ENCODE measurements at regions not wholly inside any gene's neighbourhood (a gene's known extent, or its start where the extent isn't known, plus 50 kb on each side); places are given as distances from the start of the nearest gene placed in this dataset.
"Not testable (repeated sequence)": the region's sequence is repeated elsewhere in the genome, so short reads cannot be mapped to it uniquely, and the experiment has no call there.

DNA sequence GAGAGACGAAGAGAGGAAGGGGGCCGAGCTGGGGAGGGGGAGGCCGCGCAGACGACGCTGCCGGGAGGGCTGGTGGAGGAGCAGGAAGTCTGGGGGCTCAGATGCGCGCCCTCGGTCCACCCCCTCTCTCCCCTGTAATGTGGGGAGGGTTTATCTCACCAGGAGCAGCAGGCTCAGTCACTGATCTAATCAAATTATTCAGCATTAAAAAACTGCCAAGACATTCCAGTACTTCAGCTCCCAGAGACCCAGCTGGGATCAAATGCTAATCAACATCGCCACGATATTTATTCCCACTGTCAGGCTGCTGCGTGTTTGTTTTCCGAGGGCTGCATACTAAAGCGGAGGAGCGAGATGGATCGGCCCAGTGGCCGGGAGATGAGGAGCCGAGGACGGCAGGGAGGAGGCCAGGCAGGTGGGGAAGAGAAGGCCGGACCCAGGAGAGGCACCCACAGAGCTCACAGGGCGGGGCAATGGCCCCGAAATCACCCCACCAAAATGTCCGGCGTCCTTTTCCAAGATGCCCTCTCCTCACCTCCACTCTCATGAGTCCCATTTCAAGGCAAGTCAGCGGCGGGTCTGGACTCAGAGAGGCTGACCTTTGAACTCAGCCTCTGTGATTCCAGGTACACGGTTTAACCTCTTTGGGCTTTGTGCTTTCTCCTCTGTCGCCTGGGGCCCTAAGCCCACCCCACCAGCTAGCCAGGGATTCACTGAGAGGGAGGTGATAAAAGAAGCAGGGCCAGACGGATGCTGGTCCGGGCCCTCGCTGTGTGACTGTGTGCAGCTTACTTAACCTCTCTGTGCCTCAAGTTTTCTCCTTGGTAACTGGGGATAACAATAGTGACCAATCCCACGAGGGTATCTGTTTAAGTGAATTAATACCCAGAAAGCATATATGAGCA lies 502.1 kb downstream of the MN1 start:
- no peak for DNase-seq

DNA sequence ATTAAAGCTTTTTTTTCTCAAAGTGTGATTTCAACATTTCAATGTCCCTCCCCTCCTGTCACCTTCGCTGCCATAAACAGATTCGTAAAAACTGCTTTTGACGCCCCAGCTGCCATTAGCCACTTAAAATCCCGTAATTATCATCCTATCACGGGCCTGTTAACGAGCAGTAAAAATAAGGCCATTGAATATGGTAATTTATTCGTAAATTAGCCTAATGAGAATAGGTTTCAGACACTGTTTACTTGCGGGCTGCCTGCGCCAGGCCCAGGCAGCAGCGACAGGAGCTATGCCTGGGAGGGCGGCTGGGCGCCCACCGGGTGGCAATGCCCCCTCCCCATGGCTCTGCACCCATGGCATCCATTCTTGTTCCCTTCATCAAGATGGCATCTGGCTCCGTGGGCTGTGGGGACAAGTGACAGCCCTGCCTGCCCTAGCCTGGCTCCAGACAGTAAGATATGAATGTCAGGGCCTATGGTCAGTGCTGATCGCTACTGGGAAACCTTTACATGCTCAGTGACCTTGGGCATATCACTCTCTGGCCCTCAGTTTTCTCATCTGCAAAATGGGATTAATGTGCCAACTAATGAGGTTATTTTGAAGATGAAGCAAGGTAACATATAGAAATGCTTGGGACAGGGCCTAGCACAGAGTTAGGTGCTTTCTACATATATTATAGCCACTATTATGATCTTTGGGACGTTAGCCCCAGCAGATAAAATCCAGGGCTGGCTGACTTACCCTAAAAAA lies 500.8 kb downstream of the MN1 start:
- DNase-seq = no peak

DNA sequence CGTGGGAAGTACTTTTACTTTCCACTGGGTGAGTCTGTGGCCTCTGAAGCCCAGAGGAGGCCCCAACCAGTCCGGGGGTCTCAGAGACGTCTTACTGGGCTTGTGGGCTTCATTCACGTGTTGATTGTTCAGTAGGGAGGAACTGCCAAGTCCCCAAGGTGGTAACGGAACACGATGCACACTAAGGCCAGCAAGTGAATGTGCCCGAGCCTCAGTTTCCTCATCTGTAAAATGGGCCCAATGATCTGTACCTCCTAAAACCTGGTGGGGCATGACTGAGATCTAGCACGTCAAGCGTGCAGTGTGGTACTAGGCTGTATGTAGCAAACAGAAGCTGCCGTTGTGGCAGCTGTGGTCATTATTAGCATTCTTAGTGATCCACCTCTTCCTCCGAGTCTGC lies 499.1 kb downstream of the MN1 start:
- no peak for DNase-seq

DNA sequence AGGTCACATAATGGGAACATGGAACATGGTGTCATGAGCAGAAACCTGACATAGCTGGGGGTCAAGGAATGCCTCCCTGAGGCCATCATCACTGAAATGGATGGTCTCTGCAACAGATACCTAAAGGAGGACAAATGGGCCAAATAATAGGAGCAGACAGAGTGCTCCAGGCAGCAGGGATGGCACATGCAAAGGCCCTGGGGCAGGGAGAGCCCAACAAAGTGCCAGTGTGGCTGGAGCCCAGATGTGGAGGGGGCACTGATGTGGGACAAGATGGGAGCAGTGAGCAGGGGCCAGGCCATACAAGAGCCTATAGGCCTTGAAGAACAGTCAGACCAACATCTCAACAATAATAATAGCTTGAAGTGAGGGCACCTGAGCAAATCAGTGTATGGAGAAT lies 497.8 kb downstream of the MN1 start:
- DNase-seq = no peak

DNA sequence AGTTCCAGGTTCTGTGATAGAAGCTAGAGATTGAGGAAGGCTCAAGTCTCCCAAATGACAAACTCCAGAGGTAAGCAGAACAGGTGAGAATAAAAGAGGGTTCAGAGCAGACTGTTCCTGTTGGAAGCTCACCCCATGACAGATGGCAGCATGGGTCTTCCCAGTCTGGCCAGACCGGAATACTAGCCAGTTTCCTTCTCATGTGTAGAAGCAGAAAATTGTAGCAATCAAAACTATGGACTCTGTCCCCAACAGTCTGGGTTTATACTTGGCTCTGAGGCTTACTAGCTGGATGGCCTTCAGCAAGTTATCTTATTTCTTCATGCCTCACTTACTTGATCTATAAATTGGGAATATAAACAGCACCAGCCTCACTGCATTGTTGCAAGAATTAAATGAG lies 494.8 kb downstream of the MN1 start:
- no peak for DNase-seq

DNA sequence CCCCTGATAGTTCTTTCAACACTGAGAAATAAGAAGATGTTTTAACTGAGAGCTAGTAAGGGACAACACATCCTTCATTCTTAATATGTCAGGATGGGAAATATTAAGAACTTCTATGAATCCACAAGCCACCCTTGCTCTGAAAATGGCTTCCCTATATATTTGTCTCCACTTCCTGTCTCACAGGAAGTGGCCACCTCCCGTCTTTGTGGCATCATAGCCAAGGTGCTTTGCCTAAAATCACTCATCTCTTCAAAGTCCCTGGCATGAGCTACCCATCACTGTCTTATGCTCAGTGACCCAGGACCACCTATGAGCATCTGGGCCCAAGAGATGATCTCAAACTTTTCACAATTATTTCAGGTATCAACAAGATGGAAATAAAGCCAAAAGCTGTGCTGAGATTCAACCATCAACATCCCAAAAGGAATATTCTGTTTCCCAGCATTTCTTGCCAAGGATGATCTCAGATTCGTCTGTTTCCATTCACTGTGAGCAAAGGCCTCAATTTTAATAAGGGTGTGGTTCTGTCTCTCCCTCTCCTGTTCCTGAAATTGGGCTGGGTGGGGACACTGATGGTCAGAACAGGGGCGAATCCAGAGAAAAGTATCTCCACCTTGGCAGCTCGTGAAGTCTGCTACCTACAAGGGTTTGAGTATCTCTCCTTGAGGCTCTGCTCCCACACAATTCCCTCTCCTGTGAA lies 493.9 kb downstream of the MN1 start:
- no peak for DNase-seq

DNA sequence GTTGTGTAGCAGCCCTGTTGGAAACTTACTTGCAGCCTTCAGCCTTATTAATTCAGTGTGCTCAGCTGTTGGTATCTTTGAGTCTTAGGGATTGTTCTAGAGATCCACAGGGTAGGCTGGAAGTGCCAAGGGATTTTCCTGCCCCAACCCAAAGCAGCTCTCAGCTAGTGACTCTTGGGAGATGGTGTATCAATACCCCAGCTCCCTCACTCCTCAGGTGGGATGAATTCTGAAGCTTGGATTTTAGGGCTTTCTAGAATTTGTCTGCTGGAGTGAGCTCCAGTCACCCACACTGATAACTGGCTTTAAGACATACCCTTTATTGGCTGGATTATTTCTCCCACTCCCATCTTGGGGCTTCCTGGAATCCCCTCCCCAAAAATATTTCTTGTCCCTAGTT lies 493.0 kb downstream of the MN1 start:
- no peak for DNase-seq

DNA sequence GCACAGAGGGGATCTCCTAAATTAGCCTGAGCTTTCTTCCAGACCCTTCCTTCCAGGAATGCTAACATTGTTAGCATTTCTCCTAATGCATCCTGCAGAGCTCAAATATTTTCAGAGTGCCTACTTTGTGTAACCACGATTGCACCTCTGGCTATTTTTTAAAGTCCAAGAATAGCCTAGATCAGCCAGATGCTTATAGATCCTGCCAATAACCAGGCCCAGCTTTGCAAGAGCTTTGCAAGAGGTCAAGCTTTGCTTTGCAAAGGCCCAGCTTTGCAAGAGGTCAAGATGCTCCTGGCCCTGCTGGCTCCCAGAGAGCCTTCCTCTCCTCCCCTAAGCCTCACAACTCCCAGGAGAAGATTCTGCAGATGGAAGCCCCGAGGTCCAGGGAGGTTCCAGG lies 491.9 kb downstream of the MN1 start:
- no peak for DNase-seq

DNA sequence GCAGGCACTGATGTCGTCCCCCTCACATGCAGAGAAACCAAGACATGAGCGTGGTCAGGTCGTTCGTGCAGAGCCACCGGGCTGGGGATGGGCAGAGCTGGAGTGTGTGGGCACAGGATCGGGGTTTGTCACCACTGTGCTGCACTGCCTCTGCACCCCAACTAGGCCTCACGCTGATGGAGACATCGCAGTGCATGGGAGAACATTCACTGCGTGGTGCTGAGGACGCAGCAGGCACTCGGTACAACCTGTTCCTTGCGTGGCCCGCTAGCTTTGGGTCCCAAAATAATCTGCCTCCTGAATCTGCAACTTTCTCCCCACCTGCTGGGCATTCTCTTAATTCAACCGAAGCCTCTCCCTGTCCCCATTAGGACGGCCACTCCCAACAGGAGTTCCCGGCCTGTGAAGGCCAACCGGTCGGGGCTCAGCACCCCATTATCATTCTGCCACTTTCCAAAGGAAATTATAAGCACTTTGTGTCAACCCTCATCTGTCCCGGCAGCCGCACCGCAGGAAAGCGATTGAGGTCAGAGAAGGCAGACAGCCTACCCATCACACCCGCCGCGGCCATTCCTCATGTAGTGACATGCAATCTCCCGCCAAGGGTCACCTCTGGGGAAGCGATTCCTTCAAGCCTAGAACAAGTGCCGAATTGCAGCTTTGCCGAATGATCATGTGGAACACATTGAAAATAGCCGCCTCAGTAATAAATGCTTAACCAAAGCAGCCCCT lies 490.4 kb downstream of the MN1 start:
- no peak for DNase-seq

DNA sequence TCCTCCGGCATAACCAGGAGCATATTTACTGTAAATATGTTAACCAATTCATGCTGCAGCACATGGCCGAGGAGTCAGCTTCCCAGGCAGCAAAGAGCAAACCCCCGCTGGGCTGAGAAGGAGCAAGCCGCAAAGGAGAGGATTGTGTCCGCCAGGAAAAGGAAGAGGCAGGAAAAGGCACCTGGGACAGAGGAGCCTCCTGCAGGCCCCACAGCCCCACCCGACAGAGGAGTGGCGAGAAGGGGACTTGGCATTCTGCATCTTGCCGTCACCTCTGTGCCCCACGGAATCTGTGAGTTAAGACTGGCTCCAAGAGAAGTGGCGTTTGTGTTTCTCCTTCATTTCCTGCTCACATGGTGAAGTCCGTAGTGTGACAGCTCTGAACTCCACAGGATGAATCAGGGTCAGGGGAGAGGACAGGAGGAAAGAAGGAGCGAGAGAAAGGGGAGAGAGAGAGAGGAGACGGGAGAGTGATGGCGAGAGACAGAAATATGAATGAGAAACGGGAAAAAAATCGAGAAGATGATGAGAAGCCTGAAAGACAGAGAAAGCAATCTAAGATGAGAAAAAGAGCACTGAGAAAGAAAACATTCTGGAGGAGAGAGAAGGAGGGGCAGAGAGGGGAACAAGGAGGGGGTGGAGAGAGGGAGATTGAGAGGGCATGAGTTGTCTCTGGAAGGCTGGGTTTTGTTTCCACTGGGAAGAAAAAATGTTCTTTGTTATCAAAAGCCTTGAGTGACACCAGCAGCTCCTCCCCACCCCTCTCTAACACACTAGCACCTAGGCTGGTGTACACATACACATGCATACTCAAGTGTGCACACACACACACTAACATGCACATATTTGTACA lies 489.6 kb downstream of the MN1 start:
- DNase-seq = no peak

DNA sequence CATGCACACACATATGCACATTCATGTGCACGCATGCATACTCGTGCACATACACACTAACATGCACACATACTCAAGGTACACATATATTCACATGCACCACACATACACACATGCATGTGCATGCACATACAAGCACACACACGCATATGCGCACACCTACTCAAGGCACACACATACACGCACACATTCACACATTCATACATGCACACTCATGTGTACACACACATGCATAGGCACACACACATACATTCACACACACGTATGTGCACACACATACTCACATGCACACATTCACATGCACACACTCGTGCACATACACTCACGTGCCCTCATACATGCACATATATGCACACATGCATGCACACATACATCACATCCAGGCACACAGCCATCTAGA lies 489.0 kb downstream of the MN1 start:
- DNase-seq = no peak

DNA sequence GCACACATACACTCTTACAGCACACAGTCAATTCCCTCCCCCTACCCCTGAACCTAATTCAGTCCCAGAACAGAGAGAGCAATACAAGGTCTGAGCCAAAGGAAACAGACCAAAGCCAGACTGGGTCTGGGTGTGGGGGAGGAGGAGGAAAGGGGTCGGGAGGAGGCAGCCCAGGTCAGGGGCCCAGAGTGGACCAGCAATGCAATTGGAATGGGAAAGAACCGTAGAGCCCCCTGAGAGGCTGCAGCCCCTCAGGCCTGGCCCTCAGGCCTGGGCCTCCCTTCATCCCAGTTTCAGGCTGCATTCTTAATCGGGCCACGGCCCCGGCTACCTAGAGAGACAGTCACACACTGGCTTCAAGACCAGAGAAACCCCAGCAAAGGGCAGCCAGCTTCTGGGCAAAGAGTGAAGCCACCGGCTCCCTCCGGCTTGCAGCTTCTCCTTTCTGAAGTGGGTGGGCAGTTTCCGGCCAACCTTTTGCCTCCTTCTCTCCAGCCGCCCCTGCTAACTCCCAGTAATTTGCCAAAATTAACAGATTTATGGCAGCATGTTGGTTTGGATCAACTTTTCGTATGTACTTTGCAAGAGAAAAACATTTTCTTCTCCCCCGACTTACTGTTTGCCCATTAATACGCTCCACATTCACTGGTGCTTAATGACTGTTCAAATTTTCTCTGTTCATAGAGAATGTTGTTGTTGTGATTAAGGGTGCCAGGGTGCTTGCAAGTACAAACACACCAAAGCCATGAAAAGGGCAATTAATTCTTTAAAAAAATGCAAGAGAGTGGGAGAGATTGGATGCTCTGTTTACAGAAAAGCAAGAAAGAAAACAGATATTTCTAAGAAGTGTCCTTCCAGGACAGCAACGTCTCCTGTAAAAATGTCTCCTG lies 488.3 kb downstream of the MN1 start:
- DNase-seq = peak; percentile 20 to 43 (median 32)

DNA sequence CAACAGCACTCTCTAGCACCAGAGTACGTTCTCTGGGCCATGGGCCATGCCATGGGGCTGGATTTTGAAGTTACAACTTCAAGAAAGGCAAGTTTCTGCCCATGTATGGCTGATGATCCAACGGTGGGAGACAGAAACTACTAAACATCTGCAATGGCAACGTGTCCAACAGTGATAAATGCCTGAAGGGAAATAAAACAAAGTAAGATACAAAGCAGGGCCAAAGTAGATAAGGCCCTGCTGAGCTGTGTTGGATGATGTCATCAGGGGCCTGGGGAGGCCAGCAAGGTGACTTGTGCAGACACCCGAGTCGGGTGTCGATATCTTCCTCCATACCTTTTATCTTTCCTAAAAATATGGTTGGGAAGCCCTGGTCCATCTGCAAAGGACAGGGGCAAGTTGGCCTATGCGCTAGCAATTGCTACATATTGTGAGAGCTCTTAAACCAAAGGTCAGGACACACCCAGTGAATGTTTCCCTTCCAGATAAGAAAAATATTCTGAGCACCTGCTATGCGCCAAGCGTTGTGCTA lies 487.2 kb downstream of the MN1 start:
- no peak for DNase-seq

DNA sequence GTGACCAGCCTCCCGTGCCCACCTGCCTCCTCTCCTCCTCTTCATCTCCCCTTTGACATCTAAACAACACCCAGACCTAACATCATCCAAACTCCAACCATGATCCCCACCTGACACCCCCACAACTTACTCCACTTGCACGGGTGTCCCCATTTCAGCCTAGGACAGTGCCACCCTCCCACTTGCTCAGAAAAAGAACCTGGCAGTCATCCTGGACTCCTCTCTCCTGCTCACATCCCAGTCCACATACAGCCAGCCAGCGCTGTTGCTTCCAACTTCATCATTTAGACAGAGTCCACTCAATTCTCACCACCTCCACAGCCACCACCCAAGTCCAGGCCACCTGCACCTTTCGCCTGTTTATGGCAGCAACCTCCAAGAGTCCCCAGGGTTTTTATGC lies 485.7 kb downstream of the MN1 start:
- no peak for DNase-seq

DNA sequence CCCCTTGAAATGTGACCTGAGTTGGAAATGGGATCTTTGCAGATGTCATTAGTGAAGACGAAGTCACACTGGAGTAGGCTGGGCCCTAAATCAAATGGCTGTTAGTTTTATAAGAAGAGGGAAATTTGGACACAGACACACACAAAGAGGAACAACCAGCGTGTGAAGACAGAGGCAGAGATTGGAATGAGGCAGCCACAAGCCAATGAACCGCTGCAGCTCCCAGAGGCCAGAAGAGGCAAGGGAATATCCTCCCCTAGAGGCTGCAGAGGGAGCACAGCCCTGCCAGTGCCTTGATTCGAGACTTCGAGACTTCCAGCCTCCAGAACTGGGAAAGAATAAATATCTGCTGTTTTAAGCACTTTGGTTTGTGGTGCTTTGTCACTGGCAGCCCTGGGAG lies 484.5 kb downstream of the MN1 start:
- peak; percentile 31 to 41 (median 34) for DNase-seq

DNA sequence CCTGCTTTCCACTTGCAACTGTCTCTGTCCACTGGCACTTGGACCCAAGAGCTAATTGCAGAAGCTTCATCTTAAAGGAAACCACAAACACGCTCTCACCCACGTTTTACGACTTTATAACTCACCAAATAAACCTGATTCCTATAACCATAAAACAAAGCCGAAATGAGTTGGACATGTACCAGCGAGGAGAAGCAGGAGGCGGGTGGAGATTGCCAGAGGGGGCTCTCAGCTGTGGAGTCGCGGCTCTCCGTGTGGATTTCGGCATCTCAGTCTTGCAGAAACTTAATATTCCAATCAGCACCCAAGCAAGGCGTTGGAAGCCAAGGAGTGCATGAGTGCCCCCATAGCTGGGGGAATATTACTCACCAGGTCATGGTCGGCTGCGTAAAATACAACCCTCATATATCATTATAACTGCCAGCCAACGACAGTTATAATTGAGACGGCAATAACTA lies 483.6 kb downstream of the MN1 start:
- peak in 2 of 3 donors; percentile 24 to 34 for DNase-seq

DNA sequence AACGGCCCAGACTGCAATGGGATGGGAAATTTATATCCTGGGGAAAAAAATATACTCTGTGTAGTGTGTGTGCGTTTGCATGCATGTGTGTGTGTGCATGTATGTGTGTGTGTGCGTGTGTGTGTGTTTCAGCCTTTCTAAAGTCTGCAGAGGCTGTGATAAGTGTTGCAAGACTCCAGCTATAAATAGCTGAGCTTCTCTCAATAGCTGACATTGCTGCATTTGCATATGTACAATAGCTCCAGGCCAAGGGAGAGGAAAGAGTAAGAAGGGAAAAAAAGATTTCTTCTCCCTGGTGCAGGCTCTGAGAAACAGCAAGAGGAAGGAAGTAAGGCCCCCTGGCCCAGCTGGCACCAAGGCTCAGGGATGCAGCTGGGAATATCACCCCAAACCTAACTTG lies 483.0 kb downstream of the MN1 start:
- peak; percentile 37 to 60 (median 43) for DNase-seq

DNA sequence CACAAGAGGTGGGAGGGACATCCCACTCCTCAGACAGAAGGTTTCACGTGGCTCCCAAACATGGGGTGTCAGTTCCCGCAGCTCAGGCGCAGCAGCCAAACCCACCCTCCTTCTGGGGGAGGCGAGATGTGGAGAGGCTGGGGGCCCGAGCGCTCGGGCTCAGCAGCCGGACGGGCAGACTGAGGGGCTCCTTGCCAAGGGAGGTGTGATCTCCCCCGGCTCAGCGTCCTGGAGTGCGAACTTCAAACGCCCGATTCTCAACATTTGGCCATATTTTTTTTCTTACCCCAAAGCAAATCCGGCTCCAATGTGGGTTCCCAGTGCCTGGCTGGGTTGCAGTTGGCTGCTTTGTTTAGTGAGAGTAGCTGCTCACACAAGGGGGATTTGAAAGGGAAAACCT lies 477.9 kb downstream of the MN1 start:
- DNase-seq = no peak

DNA sequence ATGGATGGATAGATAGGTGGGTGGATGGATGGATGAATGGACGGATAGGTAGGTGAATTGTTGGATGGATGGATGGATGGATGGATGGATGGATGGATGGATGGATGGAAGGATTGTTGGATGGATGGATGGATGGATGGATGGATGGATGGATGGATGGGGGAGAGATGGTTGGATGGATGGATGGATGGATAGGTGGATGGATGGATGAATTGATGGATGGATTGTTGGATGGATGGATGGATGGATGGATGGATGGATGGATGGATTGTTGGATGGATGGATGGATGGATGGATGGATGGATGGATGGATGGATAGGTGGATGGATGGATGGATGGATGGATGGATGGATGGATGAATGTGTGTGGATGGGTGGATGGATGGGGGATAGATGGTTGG lies 476.6 kb downstream of the MN1 start:
- DNase-seq = not testable (repeated sequence)

DNA sequence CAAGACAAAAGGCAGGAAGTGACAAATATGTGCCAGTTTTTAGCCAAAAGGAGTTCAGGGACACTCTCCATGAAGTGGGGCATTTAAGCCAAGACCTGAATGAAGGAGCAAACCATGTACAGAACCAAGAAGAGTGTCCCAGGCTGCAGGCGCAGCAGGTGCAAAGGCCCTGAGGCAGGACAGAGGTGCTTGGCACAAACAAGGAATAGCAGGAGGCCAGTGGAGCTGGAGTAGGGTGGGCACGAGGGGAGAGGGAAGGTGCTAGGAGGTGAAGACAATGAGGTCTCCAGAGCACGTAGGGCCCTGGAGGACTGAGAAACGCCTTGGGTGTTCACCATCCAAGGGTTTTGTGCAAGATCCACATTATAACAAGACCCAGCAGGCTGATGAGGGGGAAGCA lies 474.1 kb downstream of the MN1 start:
- DNase-seq = no peak

Measured in suppressor macrophage treated with lipopolysaccharide for 1 hour (primary cell).